RWPE1 (cell line): ENCODE measurements at regions not wholly inside any gene's neighbourhood (a gene's known extent, or its start where the extent isn't known, plus 50 kb on each side); places are given as distances from the start of the nearest gene placed in this dataset.

ENCODE experiments used
- CTCF ChIA-PET: fragments of 350-600 bp; sonication (Branson Sonifier 250); formaldehyde crosslinking; extraction: SDS; loops from one replicate; lab custom pipeline; 2021; lab: Yijun Ruan, JAX
- POLR2A ChIA-PET: fragments of 400-600 bp; formaldehyde crosslinking; extraction: SDS; loops from one replicate; lab custom pipeline; 2020; ENCODE audit warnings: antibody characterized with exemption; ENCODE audit not compliant: low non-redundant PET; lab: Yijun Ruan, JAX
- DNase-seq: peaks from one replicate; pipeline ENCODE4 v3.0.0; 2012; ENCODE audit warnings: low spot score
- H3K27ac ChIP-seq: fragments of 450-650 bp; 2 replicates; pipeline ENCODE4 v1.5.1; 2017
- TF ChIP-seq, protein P1 (sequence below): fragments of 450-650 bp; conservative IDR thresholded peaks from 2 replicates; pipeline ENCODE4 v1.5.1; 2017; ENCODE audit warnings: low read depth, mild to moderate bottlenecking

DNA sequence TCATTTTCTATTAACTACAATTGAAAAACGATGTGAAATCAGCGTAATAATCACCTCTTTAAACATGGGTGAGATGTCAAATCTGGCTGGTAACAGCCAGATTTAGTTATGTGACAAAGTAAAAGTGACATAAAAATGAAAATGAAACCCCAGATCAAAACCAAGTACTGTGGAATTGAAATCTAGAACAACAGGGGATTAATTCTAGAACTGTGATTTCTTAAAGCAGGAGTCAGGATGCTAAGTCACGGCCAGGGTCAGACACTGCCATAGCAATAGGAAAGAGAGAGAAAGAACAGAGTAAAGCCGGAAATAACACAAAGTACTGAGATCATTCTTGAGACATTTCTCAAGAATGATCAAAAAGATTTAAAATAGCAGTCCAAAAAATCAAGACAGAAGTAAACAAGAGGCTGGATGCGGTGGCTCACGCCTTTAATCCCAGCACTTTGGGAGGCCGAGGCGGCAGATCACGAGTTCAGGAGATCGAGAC, 1183.7 kb upstream of the NXPH2 start:
- no peak overlapping the region for H3K27ac ChIP-seq
- CTCF ChIA-PET, result no interaction called here
- no peak for DNase-seq
- POLR2A ChIA-PET, result no interaction called here
- TF ChIP-seq, protein P1, sequence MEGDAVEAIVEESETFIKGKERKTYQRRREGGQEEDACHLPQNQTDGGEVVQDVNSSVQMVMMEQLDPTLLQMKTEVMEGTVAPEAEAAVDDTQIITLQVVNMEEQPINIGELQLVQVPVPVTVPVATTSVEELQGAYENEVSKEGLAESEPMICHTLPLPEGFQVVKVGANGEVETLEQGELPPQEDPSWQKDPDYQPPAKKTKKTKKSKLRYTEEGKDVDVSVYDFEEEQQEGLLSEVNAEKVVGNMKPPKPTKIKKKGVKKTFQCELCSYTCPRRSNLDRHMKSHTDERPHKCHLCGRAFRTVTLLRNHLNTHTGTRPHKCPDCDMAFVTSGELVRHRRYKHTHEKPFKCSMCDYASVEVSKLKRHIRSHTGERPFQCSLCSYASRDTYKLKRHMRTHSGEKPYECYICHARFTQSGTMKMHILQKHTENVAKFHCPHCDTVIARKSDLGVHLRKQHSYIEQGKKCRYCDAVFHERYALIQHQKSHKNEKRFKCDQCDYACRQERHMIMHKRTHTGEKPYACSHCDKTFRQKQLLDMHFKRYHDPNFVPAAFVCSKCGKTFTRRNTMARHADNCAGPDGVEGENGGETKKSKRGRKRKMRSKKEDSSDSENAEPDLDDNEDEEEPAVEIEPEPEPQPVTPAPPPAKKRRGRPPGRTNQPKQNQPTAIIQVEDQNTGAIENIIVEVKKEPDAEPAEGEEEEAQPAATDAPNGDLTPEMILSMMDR, result no peak

DNA sequence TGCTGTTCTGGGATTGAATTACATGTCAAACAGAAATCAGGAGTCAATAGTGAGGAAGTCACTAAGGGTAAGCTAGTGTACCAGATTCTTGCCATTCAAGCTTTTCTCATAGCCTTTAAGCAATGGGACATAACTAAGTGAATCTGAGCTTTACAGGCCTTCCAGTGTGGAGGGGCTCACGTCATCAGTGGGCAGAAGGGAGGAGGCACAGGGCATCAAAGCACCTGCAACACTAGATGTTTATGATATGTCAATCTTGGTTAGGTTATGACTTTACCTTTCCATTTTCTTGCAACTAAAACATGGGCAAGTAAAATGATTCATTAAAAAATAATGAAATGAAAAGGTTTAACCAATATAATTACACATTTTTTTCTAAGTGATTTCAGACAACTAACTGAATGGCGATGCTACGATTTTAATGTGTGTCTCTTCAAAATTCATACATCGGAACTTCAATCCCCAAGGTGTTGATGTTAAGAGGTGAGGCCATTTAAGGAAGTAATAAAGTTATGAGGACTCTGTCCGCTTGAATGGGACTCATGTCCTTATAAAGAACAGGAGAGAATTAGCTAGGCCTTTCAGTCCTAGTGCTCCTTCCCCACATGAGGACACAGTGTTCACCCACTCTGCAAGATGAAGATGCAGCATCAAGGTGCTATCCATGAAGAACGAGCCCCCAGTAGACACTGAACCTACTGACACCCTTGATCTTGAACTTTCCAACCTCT, 1169.2 kb upstream of the NXPH2 start:
- POLR2A ChIA-PET, result no interaction called here

DNA sequence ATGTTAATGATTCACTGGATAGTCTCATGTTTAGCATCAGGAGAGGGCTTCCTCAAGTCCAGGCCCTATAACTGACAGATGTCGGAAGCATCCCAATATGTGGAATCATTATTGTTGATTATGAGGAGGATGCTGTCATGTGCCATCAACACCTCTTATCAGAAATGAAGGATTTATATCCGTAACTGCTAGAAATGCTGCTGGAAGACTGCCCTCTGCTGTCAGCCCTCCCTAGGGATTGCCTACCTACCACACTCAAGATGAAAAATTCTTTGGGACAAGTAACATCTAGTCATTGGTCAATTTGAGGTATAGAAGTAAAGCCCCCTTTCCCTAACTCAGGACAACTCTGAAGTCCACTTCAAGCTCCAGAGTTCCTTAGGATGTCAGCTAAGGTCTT, 1166.5 kb upstream of the NXPH2 start:
- DNase-seq, result no peak
- no peak overlapping the region for H3K27ac ChIP-seq
- POLR2A ChIA-PET, result no interaction called here
- CTCF ChIA-PET, result interaction anchor here (0.7 kb wide), 1 partner anchor 97 kb away, joined by 6 read pairs; no protein-coding TSS in a partner anchor
- TF ChIP-seq, protein P1, result no peak

More for the DNA sequence above, 1169.2 kb upstream of the NXPH2 start:
- H3K27ac ChIP-seq, result no peak overlapping the region
- TF ChIP-seq, protein P1, result no peak
- no peak for DNase-seq
- CTCF ChIA-PET, result no interaction called here

DNA sequence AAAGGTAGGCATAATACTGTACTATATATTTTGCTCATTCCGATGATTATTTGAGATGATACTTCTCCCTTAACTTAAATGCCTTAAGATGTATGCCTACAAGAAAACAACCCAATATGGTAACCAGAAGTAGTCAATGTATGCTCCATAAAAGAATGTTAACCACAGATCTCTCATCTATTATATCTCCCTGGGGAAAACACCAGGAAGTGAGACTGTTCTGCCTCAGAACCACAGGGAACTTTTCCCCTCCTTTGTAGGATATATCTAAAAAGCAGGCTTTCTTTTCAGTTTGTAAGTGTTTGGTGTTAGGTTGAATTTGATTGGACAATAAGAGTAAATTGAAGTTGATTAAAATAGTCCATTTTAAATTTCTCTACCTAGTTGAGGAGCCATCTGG, 1160.5 kb upstream of the NXPH2 start:
- POLR2A ChIA-PET, result no interaction called here
- no peak for DNase-seq
- CTCF ChIA-PET, result no interaction called here
- H3K27ac ChIP-seq, result no peak overlapping the region
- TF ChIP-seq, protein P1, result no peak

DNA sequence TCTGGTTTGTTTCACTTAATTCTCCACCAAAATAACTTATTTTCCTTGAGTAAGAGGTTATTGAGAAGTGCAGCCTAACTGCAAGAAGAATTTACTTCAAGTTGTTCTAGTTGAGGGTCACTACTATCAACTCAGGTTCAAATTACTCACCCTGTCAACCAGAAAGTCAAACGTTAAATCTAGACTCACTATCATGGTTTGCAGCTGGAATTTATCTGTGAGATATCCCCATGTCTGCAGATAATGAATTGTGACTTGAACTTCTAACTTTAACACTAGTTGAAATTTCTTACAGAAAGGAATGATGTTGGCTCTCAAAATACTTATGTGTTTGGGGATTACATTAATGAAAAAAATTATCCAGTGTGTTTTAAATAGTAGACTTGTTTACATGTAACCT, 1145.7 kb upstream of the NXPH2 start:
- CTCF ChIA-PET, result no interaction called here

DNA sequence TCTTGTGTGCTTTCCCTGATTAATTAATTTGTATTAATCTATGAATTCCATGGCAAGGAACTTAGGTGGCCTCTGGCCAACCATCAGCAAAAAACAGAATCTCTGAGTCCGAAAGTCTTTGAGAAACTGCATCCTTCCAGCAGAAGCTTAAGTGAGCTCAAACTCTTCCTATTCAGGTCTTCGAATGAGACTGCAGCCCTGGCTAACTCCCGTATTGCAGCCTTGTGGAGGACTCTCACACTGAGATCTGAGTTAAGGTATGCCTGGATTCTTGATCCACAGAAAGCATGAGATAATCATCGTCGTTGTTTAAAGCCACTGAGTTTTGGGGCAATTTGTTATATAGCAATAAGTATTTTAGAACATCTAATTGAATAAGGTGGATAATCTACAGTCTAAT, 1143.9 kb upstream of the NXPH2 start:
- TF ChIP-seq, protein P1, result no peak
- no peak for DNase-seq
- ChIA-PET POLR2A (no interaction called here), CTCF (no interaction called here)
- H3K27ac ChIP-seq, result no peak overlapping the region

More for the DNA sequence above, 1145.7 kb upstream of the NXPH2 start:
- POLR2A ChIA-PET, result no interaction called here
- TF ChIP-seq, protein P1, result no peak
- H3K27ac ChIP-seq, result no peak overlapping the region
- no peak for DNase-seq
